ENCODE measurements at regions not wholly inside any gene's neighbourhood (a gene's known extent, or its start where the extent isn't known, plus 50 kb on each side); places are given as distances from the start of the nearest gene placed in this dataset.

GRCh38 chr2:234373481-234374149, 123.3 kb downstream of the ARL4C start:
- no peaks in the 10 kb centered on the region for H3K9me3 ChIP-seq

DNA sequence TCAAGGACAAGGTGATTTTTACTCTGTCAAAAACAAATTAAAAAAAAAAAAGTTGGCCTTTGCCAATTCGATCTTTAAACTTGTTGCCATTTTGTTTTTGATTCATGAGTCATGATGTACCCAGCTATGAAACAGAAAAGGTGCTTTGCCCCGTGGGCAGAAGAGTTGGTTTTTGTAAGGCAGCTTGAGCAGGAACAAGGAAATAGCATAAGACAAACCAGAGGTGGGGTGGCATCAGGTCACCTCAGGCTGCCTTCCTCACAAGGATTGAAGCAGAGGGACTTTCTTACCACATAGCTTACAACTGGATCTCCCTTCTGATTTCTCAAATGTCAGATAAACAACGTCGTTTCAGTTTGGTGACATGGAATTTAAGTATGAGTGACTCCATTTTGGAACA, 123.8 kb downstream of the ARL4C start:
- intact Hi-C loops (cut with DNase I), result no loop called here
- peaks cover 0 to 9% (median 2%) of the 10 kb centered on the region in 4 donors for H3K4me1 ChIP-seq
- no peak overlapping the region for H3K27ac ChIP-seq (replicated peaks in 1 of 4)
- H3K9me3 ChIP-seq, result no peaks in the 10 kb centered on the region
- H3K27me3 ChIP-seq, result peaks cover 0 to 5% (median 0%) of the 10 kb centered on the region in 4 donors
- H3K36me3 ChIP-seq, result no peaks in the 10 kb centered on the region
- 87% methylated on average over 4 of the region's 4 CpGs for WGBS
- TF ChIP-seq CTCF (IDR thresholded peaks at IDR 0.05) (no peak), POLR2A (IDR thresholded peaks at IDR 0.05; ENCODE audit: low read depth) (no peak), EP300 (IDR thresholded peaks at IDR 0.05) (no peak), POLR2AphosphoS5 (IDR thresholded peaks at IDR 0.05) (no peak)
- DNase-seq (ENCODE audit: extremely low spot score), result no peak
- H3K4me3 ChIP-seq, result no peak overlapping the region

More at GRCh38 chr2:234373481-234374149, 123.3 kb downstream of the ARL4C start:
- H3K36me3 ChIP-seq, result no peaks in the 10 kb centered on the region
- H3K27me3 ChIP-seq, result peaks cover 0 to 5% (median 0%) of the 10 kb centered on the region in 4 donors
- H3K27ac ChIP-seq (replicated peaks in 1 of 4), result no peak overlapping the region
- H3K4me3 ChIP-seq, result no peak overlapping the region
- WGBS, result 76% methylated on average over 13 of the region's 13 CpGs
- intact Hi-C loops (cut with DNase I), result no loop called here
- TF ChIP-seq POLR2A (IDR thresholded peaks at IDR 0.05; ENCODE audit: low read depth), result no peak
- TF ChIP-seq EP300 (IDR thresholded peaks at IDR 0.05), result no peak
- no peak for TF ChIP-seq CTCF (IDR thresholded peaks at IDR 0.05)
- no peak for TF ChIP-seq POLR2AphosphoS5 (IDR thresholded peaks at IDR 0.05)
- no peak for DNase-seq (ENCODE audit: extremely low spot score)
- H3K4me1 ChIP-seq, result peaks cover 0 to 6% (median 0%) of the 10 kb centered on the region in 4 donors

DNA sequence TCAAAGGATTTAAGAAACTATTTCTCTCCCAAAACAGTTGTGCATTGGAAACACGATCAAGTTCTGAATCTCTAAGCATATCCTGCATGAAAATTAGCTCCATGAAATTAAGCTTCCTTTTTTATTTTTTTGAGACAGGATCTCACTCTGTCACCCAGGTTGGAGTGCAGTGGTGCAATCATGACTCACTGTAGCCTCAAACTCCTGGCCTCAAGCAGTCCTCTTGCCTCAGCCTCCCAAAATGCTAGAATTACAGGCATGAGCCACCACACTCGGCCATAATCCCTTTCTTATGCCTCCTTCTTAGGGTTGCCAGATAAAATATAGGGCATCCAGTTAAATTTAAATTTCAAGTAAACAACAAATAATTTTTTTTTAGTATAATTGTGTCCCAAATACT, 124.4 kb downstream of the ARL4C start:
- H3K9me3 ChIP-seq, result no peaks in the 10 kb centered on the region
- H3K36me3 ChIP-seq, result no peaks in the 10 kb centered on the region
- intact Hi-C loops (cut with DNase I), result no loop called here
- TF ChIP-seq CTCF (IDR thresholded peaks at IDR 0.05) (no peak), POLR2AphosphoS5 (IDR thresholded peaks at IDR 0.05) (no peak), EP300 (IDR thresholded peaks at IDR 0.05) (no peak), POLR2A (IDR thresholded peaks at IDR 0.05; ENCODE audit: low read depth) (no peak)
- H3K4me3 ChIP-seq, result no peak overlapping the region
- H3K4me1 ChIP-seq, result peaks cover 0 to 12% (median 8%) of the 10 kb centered on the region in 4 donors
- no peak for DNase-seq (ENCODE audit: extremely low spot score)
- H3K27ac ChIP-seq (replicated peaks in 1 of 4), result no peak overlapping the region
- H3K27me3 ChIP-seq, result peaks cover 0 to 5% (median 0%) of the 10 kb centered on the region in 4 donors
- WGBS, result 86% methylated on average over 2 of the region's 2 CpGs

DNA sequence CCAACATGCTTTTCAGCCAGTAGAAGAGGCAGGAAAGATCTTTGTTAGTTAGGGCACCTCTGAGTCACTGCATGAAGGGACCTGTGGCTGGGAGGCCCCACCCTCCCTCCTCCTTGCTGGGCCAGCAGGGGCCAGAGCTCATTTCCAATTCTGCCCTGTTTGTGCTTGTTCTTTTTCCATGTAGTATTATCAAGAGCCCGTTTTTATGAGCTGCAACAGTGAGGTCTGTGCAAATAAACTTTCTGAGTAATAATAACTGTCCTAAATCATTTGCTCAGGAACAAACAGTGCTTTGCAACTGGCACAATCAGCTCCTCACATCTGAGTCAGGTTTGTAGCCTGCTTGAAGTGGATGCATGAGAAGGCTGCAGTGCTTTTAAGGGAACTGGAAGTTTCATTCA, 128.0 kb downstream of the ARL4C start:
- TF ChIP-seq POLR2AphosphoS5 (IDR thresholded peaks at IDR 0.05) (no peak), POLR2A (IDR thresholded peaks at IDR 0.05; ENCODE audit: low read depth) (no peak), EP300 (IDR thresholded peaks at IDR 0.05) (no peak), CTCF (IDR thresholded peaks at IDR 0.05) (no peak)
- H3K9me3 ChIP-seq, result no peaks in the 10 kb centered on the region
- DNase-seq (ENCODE audit: extremely low spot score), result no peak
- 47% methylated on average over 1 of the region's 1 CpG for WGBS
- H3K27ac ChIP-seq (replicated peaks in 1 of 4), result peak overlapping the region in 2 of 4 donors; percentile 7 to 21
- H3K4me3 ChIP-seq, result no peak overlapping the region
- no peaks in the 10 kb centered on the region for H3K36me3 ChIP-seq
- intact Hi-C loops (cut with DNase I), result no loop called here
- H3K27me3 ChIP-seq, result peaks cover 0 to 7% (median 0%) of the 10 kb centered on the region in 4 donors
- peaks cover 0 to 13% (median 11%) of the 10 kb centered on the region in 4 donors for H3K4me1 ChIP-seq

Measured in esophagus muscularis mucosa (tissue), 4 donors.